ENCODE measurements at regions not wholly inside any gene's neighbourhood (a gene's known extent, or its start where the extent isn't known, plus 50 kb on each side); places are given as distances from the start of the nearest gene placed in this dataset.

- in situ Hi-C loops (cut with MboI; ENCODE audit: low sequenced_read_pairs) (no loop called here), intact Hi-C loops (cut with micrococcal nuclease) (no loop called here), dilution Hi-C loops (cut with HindIII; ENCODE audit: low sequenced_read_pairs, unreplicated experiment) (no loop called here)
- no peak overlapping the region for H2AFZ ChIP-seq (replicated peaks; ENCODE audit: low read length, poor library complexity)
- H3K9me1 ChIP-seq (ENCODE audit: insufficient read depth, low read length) = no peaks in the 10 kb centered on the region
- H3K14ac ChIP-seq (replicated peaks; ENCODE audit: low read depth, low read length) = no peak overlapping the region
- H3K4me3 ChIP-seq (ENCODE audit: insufficient read depth, low read depth, low read length) = no peak overlapping the region
- H3K9me3 ChIP-seq (ENCODE audit: control insufficient read depth, insufficient read depth, low read length) = no peaks in the 10 kb centered on the region
- no peaks in the 10 kb centered on the region for H4K20me1 ChIP-seq (ENCODE audit: insufficient read depth, low read length)
- H3K27ac ChIP-seq (ENCODE audit: insufficient read depth, low read length) = no peak overlapping the region
- H4K5ac ChIP-seq (ENCODE audit: low read depth, low read length) = no peak overlapping the region
- H2BK120ac ChIP-seq (ENCODE audit: low read depth, low read length) = no peak overlapping the region
- no peak overlapping the region for H2AK9ac ChIP-seq (replicated peaks; ENCODE audit: low read depth, low read length, poor library complexity)
- ChIA-PET CTCF (no interaction called here), POLR2A (ENCODE audit: unreplicated experiment) (no interaction called here)
- H2BK20ac ChIP-seq (ENCODE audit: low read depth, low read length) = no peak overlapping the region
- DNase-seq = no peak
- H4K91ac ChIP-seq (ENCODE audit: insufficient read depth, low read depth, low read length) = no peak overlapping the region
- no peaks in the 10 kb centered on the region for H3K79me1 ChIP-seq (ENCODE audit: low read depth in 1 of 2, low read length in 2 of 2)
- no peak overlapping the region for H3K56ac ChIP-seq (ENCODE audit: extremely low read depth, insufficient read depth, low read length)
- no peak overlapping the region for H3K23ac ChIP-seq (ENCODE audit: low read depth, low read length)
- no TSS peak for BruUV-seq (replicated peaks)
- H3K9ac ChIP-seq (ENCODE audit: low read depth, low read length) = no peak overlapping the region
- H3K4ac ChIP-seq (ENCODE audit: low read depth, low read length) = no peak overlapping the region
- ATAC-seq (ENCODE audit: low read depth) = no peak
- no peak overlapping the region for H4K8ac ChIP-seq (ENCODE audit: low read depth in 2 of 2, low read length in 2 of 2)
- TF ChIP-seq ELK1 (IDR thresholded peaks at IDR 0.05; ENCODE audit: borderline replicate concordance, low read depth, low read length) (no peak), SMC3 (IDR thresholded peaks at IDR 0.05; ENCODE audit: low read depth, low read length) (no peak), FOS (IDR thresholded peaks at IDR 0.05; ENCODE audit: low read depth, low read length) (no peak)
- no peak overlapping the region for H2BK15ac ChIP-seq (ENCODE audit: low read depth, low read length)
- no peaks in the 10 kb centered on the region for H3K27me3 ChIP-seq (ENCODE audit: control insufficient read depth, insufficient read depth, low read length)
- no peak overlapping the region for H3K4me2 ChIP-seq (ENCODE audit: low read depth, low read length)
- H3K18ac ChIP-seq (ENCODE audit: low read depth, low read length) = no peak overlapping the region
- no CpG with 5 or more reads among the region's 2 CpGs for WGBS, 2 experiments (ENCODE audit: extremely low coverage in 2 of 2, insufficient read length in 1 of 2)
- no peak overlapping the region for H2BK5ac ChIP-seq (ENCODE audit: low read depth, low read length, poor library complexity, severe bottlenecking)
- H2AK5ac ChIP-seq (ENCODE audit: low read depth, low read length) = no peak overlapping the region
- no peaks in the 10 kb centered on the region for H3K36me3 ChIP-seq (ENCODE audit: control insufficient read depth, insufficient read depth, low read length)
- no peaks in the 10 kb centered on the region for H3K4me1 ChIP-seq (ENCODE audit: control insufficient read depth, insufficient read depth, low read length)
These were observed 2684.3 kb upstream of the PCDH20 start for GRCh38 chr13:64099994-64100393.
